GM18873 (cell line): ENCODE measurements at regions not wholly inside any gene's neighbourhood (a gene's known extent, or its start where the extent isn't known, plus 50 kb on each side); places are given as distances from the start of the nearest gene placed in this dataset.

Experiments used
- ATAC-seq: cut with Tn5 transposase; IDR thresholded peaks from one replicate; pipeline ENCODE4 v1.9.1; 2021; ENCODE audit warnings: mild to moderate bottlenecking, moderate library complexity, moderate number of reproducible peaks; ENCODE audit not compliant: unreplicated experiment, low FRiP score

DNA sequence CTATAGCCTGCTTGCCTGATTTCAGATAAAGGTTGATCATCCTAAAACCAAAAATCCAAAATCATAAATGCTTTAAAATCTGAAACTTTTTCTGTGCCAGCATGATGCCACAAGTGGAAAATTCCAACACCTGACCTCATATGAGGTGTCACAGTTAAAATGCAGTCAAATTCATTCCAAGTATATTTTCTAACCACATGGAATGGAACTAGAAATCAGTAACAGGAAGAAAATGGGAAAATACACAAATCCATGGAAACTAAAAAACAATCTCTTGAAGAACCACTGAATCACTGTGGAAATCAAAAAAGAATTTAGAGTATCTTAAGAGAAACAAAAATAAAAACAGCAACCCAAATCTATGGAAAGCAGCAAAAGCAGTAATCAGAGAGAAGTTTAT lies 297.5 kb upstream of the COX7C start:
- no peak for ATAC-seq

- ATAC-seq = no peak
These were observed 288.4 kb upstream of the COX7C start for GRCh38 chr5:86329318-86329717.

- ATAC-seq = no peak
These were observed 287.0 kb upstream of the COX7C start for GRCh38 chr5:86330736-86331135.

- no peak for ATAC-seq
These were observed 284.9 kb upstream of the COX7C start for GRCh38 chr5:86332851-86333250.

DNA sequence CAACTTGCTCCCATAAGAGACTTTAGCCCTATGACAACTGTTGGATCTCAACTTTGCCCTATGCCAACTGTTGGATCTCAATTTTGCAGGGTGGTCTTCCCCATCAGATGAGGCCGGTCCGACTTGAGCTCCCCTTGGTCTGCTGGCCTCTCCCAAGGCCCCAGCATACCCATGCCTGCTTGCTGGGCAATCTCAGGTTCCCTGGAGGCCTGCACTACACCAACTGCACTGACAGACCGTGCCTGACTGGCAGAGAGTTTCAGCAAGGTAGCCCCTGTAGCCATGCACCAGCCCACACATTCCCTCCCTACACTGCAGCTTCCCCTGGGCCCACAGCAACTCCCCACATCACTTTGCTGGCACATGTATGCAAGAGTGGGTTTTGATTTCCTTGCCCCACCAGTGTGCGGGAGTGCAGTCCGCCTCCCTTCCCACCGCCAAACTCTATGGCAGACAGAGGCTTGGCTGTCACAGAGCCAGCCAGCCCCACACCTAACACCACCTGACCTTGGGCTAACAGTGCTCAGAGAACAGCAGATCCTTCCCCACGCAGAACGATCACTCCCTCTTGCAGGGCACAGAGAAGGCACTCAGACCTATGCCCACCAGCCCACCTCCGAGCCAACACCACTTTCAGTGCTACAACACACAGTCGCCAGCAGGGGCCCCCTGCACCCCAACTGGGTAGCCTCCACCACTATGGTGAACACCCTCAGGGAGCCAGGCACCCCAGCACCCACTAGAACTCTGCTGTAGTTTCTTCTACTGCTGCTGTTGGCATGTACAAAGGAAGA lies 279.9 kb upstream of the COX7C start:
- ATAC-seq = no peak

GRCh38 chr5:86354664-86355063 lies 263.1 kb upstream of the COX7C start:
- ATAC-seq = peak; percentile 48

DNA sequence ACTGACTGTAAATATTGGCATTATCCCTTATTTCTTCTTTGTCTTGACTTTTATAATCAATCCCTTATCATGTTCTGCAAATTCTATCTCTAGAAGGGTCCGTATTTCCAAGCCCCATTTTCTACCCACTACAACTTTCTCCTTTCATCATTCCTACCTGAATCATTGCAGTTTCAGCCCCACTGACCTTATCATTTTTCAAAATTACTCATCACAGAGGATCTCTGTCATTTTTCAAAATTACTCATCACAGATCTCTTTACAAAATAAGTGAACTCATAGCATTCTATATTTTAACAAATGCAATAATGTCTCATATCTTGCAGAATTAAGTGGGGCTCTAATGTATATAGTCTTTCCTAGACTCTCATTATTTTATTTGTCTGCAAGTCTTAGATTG lies 256.9 kb upstream of the COX7C start:
- no peak for ATAC-seq

DNA sequence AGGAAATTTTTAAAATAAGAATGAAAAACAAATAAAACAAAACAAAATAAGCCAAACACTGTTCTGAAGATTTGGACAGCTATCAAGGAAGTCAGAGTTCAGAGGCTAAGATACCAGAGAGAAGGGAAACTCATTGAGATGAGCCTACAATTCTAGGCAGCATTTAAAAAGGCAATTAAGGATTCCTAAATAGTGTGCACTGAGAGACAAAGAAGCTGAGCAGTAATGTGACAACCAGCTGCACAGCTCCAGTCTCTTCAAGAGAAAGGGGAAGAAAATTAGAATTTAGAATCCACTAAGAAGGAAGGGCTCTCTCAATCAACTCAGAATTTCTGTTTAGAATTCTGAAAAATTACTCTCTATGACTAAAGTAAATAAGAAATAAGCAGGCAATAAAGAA lies 246.7 kb upstream of the COX7C start:
- no peak for ATAC-seq

DNA sequence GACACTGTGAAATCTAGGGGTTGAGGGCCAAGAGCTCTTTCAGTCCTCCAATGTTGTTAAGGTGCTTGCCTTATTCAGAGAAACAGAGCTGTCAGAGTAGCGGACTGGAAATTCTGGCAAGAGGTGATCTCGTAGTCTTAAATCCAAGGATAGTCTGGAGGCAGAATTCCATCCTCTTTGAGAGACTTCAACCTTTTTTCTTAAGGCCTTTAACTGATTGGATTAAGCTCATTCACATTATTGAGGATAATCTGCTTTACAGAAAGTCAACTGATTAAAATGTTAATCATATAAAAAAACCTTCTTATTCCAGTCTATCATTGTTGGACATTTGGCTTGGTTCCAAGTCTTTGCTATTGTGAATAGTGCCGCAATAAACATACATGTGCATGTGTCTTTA lies 243.1 kb upstream of the COX7C start:
- ATAC-seq = no peak

DNA sequence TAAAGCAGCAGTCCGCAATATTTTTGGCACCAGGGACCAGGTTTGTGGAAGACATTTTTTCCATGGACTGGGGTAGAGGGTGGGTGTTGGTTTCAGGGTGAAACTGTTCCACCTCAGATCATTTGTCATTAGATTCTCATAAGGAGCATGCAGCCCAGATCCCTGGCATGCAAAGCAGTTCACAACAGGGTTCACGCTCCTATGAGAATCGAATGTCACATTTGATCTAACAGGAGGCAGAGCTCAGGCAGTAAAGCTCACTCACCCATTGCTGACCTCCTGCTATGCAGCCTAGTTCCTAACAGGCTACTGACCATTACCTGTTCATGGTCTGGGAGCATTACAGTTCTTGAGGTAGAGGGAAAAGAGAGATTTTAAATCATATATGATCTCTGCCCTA lies 241.5 kb upstream of the COX7C start:
- no peak for ATAC-seq

DNA sequence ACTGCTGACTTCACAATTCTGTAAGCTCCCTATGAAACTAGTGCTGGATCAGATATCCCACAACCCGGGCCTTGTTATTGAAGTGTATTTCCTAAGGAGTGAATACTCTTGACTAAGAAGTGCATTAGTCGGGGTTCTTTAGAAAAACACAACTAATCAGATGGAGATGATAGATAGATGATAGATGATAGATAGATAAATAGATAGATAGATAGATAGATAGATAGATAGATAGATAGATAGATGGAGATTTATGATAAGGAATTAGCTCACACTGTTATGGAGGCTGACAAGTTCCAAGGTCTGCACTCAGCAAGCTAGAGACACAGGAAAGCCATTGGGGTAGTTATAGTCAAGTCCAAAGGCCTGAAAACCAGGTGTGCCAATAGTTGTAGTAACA lies 214.6 kb upstream of the COX7C start:
- ATAC-seq = no peak

- ATAC-seq = no peak
These were observed 213.5 kb upstream of the COX7C start for GRCh38 chr5:86404256-86404655.

- no peak for ATAC-seq
These were observed 210.0 kb upstream of the COX7C start for GRCh38 chr5:86407711-86408110.

DNA sequence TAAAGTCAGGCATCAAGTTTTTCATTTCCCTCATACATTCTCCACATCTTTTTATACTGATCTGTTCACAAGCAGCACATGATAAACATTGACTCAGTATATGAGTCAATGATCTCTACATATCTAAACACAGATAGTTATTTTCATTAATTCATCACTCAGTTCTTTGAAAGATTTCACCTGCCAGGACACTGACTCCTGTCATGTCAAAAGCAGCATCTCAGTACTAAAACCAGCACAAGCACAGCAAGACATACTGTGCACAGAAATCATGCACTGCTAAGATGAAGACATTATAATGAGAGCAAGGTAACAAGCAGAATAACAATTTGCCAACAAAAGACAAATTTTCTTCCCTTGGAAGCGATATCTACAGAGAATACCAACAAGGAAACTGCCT lies 206.1 kb upstream of the COX7C start:
- ATAC-seq = no peak

- no peak for ATAC-seq
These were observed 190.6 kb upstream of the COX7C start for GRCh38 chr5:86427158-86427557.

GRCh38 chr5:86439593-86440110 lies 178.1 kb upstream of the COX7C start:
- ATAC-seq = no peak

GRCh38 chr5:86442036-86442745 lies 175.6 kb upstream of the COX7C start:
- no peak for ATAC-seq

DNA sequence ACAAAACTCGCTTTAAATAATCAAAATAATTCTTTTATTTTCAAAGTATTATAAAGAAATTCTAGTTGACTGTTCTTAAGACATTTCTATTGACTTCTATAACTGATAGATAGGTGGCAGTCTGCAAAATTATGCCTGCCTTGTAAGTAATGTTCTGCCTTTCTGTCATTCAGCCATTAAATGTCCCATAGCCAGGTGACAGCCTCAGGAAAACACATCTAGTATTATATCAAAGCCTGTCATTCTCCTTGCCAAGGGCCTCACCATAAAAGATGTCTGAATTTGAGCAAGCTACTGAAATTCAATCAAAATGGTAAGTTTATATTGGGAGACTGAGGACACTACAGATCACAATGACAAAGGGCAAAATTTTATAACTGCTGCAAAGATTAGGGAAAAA lies 170.4 kb upstream of the COX7C start:
- no peak for ATAC-seq

DNA sequence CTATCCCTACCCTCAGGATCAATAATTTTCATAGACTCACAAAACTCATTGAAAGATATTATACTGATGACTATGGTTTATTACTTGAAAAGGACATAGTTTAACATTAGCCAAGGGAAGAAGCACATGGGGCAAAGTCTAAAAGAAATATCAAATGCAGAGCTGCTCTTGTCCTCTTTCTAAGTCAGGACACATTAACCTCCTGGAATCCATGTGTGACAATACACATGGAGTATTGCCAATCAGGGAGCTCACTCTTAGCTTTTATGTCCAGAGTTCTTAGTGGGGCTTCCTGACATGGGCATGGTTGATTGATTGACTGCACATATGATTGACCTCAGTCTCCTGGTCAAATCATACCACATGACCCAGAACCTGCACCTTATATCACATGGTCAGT lies 165.5 kb upstream of the COX7C start:
- ATAC-seq = no peak

DNA sequence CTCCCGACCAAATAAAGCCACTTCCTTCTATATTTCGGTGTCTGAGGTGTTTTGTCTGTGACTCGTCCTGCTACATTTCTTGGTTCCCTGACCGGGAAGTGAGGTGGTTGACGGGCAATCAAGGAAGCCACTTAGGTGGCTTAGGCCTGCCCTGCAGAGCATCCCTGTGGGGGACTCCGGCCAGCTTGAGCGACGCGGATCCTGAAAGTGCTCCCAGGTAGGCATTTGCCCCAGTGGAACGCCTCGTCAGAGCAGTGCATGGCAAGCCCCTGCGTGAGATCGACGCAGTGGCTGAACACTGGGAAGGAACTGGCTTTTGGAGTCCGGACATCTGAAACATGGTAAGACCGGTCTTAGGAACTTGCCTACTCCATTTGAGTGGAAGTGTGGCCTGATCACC lies 157.2 kb upstream of the COX7C start:
- no peak for ATAC-seq

DNA sequence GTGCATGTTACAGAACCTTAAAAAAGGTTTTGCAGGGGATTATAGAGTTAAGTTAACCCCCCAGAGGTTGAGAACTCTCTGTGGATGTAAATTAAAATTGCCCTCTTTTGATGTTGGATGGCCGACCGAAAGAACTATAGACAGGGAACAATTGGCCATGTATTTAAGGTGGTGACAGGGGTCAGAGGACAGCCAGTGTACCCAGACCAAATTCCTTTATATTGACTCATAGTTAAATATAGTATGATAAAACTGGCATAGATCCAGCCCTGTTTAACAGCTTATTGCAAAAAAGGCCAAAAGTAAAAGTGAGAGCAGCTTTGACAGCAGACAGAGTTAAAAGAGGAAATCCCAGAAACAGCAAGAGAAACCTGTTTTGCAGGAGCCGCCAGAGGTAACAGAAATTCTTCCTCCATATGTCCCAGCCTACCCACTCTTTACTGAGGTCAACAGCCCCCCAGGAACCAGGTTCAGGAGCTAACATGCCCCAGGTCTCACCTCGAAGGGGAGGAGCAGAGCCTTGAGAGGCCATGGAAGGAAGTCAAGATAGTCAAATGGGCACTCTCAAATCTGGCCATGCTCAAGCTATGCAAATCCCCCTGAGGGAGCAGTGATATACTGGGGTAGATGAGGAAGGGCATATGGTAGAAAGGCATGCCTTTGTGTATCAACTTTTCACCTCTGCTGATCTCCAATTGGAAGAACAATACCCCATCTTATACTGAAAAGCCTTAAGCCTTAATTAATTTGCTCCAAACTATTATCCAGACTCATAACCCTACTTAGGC lies 156.4 kb upstream of the COX7C start:
- no peak for ATAC-seq
